ENCODE measurements at regions not wholly inside any gene's neighbourhood (a gene's known extent, or its start where the extent isn't known, plus 50 kb on each side); places are given as distances from the start of the nearest gene placed in this dataset.

GRCh38 chr9:108156270-108156998 lies 666.9 kb upstream of the KLF4 start:
- Histone ChIP-seq H3K79me2 (replicated peaks; ENCODE audit: insufficient read depth) (no peaks in the 10 kb centered on the region), H3K4me3 (no peak overlapping the region), H2AFZ (no peak overlapping the region; the same call in 1 of the 2 replicates), H4K20me1 (replicated peaks; ENCODE audit: insufficient read depth) (no peaks in the 10 kb centered on the region), H3K9me2 (ENCODE audit: insufficient read depth) (no peaks in the 10 kb centered on the region), H3K36me3 (ENCODE audit: insufficient read depth) (no peaks in the 10 kb centered on the region), H3K4me2 (no peak overlapping the region), H3K27ac (ENCODE audit: low read depth) (no peak overlapping the region), H3F3A (replicated peaks; ENCODE audit: low read depth) (no peaks in the 10 kb centered on the region), H3K4me1 (ENCODE audit: insufficient read depth) (no peaks in the 10 kb centered on the region), H3K27me3 (ENCODE audit: insufficient read depth) (no peaks in the 10 kb centered on the region)
- H3K27ac Mint-ChIP-seq = no peak overlapping the region; the same call in 1 of the 2 replicates
- TF ChIP-seq CTCF (conservative IDR thresholded peaks at IDR 0.05; ENCODE audit: low read depth in 2 of 2) (no peak), NANOG (IDR thresholded peaks at IDR 0.05; ENCODE audit: borderline replicate concordance) (no peak), STAT1 (IDR thresholded peaks at IDR 0.05; ENCODE audit: unreplicated experiment) (no peak), ZNF462 (CRISPR knock-in tag; IDR thresholded peaks at IDR 0.05) (no peak), ZNF331 (CRISPR knock-in tag; IDR thresholded peaks at IDR 0.05; ENCODE audit: low read depth) (no peak), POLR2AphosphoS5 (IDR thresholded peaks at IDR 0.05; ENCODE audit: low read depth) (no peak), ZNF114 (CRISPR knock-in tag; IDR thresholded peaks at IDR 0.05) (no peak), CREB1 (CRISPR knock-in tag; IDR thresholded peaks at IDR 0.05; ENCODE audit: low read depth) (no peak), EZH2 (IDR thresholded peaks at IDR 0.05; ENCODE audit: low read depth, unreplicated experiment) (no peak), EZH2phosphoT487 (IDR thresholded peaks at IDR 0.05; ENCODE audit: unreplicated experiment) (no peak), JUNB (IDR thresholded peaks at IDR 0.05; ENCODE audit: unreplicated experiment) (no peak)
- TF ChIP-seq, protein P1, sequence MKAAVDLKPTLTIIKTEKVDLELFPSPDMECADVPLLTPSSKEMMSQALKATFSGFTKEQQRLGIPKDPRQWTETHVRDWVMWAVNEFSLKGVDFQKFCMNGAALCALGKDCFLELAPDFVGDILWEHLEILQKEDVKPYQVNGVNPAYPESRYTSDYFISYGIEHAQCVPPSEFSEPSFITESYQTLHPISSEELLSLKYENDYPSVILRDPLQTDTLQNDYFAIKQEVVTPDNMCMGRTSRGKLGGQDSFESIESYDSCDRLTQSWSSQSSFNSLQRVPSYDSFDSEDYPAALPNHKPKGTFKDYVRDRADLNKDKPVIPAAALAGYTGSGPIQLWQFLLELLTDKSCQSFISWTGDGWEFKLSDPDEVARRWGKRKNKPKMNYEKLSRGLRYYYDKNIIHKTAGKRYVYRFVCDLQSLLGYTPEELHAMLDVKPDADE (IDR thresholded peaks at IDR 0.05) = no peak
- TF ChIP-seq, protein P2, sequence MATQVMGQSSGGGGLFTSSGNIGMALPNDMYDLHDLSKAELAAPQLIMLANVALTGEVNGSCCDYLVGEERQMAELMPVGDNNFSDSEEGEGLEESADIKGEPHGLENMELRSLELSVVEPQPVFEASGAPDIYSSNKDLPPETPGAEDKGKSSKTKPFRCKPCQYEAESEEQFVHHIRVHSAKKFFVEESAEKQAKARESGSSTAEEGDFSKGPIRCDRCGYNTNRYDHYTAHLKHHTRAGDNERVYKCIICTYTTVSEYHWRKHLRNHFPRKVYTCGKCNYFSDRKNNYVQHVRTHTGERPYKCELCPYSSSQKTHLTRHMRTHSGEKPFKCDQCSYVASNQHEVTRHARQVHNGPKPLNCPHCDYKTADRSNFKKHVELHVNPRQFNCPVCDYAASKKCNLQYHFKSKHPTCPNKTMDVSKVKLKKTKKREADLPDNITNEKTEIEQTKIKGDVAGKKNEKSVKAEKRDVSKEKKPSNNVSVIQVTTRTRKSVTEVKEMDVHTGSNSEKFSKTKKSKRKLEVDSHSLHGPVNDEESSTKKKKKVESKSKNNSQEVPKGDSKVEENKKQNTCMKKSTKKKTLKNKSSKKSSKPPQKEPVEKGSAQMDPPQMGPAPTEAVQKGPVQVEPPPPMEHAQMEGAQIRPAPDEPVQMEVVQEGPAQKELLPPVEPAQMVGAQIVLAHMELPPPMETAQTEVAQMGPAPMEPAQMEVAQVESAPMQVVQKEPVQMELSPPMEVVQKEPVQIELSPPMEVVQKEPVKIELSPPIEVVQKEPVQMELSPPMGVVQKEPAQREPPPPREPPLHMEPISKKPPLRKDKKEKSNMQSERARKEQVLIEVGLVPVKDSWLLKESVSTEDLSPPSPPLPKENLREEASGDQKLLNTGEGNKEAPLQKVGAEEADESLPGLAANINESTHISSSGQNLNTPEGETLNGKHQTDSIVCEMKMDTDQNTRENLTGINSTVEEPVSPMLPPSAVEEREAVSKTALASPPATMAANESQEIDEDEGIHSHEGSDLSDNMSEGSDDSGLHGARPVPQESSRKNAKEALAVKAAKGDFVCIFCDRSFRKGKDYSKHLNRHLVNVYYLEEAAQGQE (IDR thresholded peaks at IDR 0.05; ENCODE audit: unreplicated experiment) = no peak
- no peaks in the 10 kb centered on the region for H3K36me3 Mint-ChIP-seq (ENCODE audit: low read depth)
- DNase-seq (ENCODE audit: low spot score) = no peak
- H3K9me3 Mint-ChIP-seq = no peaks in the 10 kb centered on the region
- no peak for ATAC-seq
- no peaks in the 10 kb centered on the region for H3K4me1 Mint-ChIP-seq
- H3K27me3 Mint-ChIP-seq (ENCODE audit: insufficient read depth, low read depth, poor library complexity) = no peaks in the 10 kb centered on the region
- no peak overlapping the region for H3K4me3 Mint-ChIP-seq

Measured in GM23338 (cell line).